ENCODE measurements at regions not wholly inside any gene's neighbourhood (a gene's known extent, or its start where the extent isn't known, plus 50 kb on each side); places are given as distances from the start of the nearest gene placed in this dataset.
"Not testable (repeated sequence)": the region's sequence is repeated elsewhere in the genome, so short reads cannot be mapped to it uniquely, and the experiment has no call there.

DNA sequence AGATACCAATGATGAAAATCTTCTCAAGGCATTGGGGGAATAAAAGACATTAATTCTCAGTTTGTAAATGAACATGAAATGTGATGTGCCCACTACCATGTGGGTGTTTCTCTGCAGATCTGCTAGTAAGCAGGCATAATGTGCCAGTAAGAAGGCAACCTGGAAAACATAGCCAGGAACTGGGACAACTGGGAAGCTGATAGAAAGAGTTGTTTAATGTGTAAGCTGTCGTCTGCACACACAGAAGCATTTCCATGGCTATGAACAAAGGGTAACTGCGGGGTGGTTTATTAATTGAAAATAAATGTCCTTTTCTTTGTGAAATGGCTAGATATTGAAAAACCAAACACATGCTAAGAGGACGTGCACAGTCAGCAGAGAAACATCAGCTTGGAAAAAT, 52.0 kb downstream of the ZC3H11B start:
- DNase-seq, result no peak
- CTCF ChIA-PET, result no interaction called here
- POLR2A ChIA-PET, result no interaction called here
- no peak overlapping the region for H3K27ac Mint-ChIP-seq
- H3K4me3 Mint-ChIP-seq, result no peak overlapping the region
- H3K27me3 Mint-ChIP-seq, result no peaks in the 10 kb centered on the region
- no peaks in the 10 kb centered on the region for H3K36me3 Mint-ChIP-seq
- no peaks in the 10 kb centered on the region for H3K9me3 Mint-ChIP-seq
- no peaks in the 10 kb centered on the region for H3K4me1 Mint-ChIP-seq (ENCODE audit: low read depth)
- intact Hi-C loops (cut with micrococcal nuclease), result loop anchor here (10.0 kb wide), 1 partner anchor 1216 kb away; the partner anchor contains the start of gene TGFB2

DNA sequence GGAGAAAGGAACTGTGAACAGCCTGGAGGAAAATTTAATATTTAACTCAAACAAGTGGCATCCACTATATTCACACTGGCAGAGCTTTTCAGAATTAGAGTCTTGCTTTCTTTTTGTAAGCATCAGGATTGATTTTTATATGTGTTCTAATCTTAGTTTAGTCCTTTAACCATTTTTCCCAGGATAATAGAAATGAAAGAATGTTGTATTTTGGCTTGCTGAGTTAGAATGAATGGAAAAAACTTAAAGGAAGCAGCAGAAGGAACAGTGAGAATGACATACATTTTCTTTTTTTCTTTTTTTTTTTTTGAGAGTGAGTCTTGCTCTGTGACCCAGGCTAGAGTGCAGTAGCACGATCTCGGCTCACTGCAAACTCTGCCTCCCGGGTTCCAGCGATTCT, 53.0 kb downstream of the ZC3H11B start:
- CTCF ChIA-PET, result no interaction called here
- DNase-seq, result no peak
- Mint-ChIP-seq H3K4me3 (no peak overlapping the region), H3K9me3 (no peaks in the 10 kb centered on the region), H3K4me1 (ENCODE audit: low read depth) (no peaks in the 10 kb centered on the region), H3K27ac (no peak overlapping the region), H3K36me3 (no peaks in the 10 kb centered on the region), H3K27me3 (no peaks in the 10 kb centered on the region)
- intact Hi-C loops (cut with micrococcal nuclease), result loop anchor here (10.0 kb wide), 1 partner anchor 1215 kb away; the partner anchor contains the start of gene TGFB2
- POLR2A ChIA-PET, result no interaction called here

DNA sequence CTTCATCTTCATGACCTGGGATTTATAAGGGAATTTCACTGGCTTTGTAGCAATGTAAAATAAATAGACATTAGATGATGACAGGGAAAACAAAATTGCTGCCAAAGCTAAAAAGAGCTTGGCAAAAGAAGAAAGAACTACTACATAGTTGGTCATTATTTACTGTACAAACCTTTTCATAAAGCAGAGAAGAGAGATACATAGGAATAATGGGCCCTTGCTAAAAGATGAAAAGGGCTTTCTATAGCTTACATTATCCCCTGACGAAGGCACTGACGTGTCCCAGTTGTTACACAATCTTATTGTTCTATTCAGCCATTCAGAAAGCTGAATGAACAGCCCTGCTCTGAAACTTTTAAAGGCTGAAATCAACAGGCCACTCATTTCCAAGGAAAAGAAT, 57.1 kb downstream of the ZC3H11B start:
- CTCF ChIA-PET, result no interaction called here
- Mint-ChIP-seq H3K4me1 (ENCODE audit: low read depth) (no peaks in the 10 kb centered on the region), H3K36me3 (no peaks in the 10 kb centered on the region), H3K4me3 (no peak overlapping the region), H3K27me3 (no peaks in the 10 kb centered on the region), H3K27ac (no peak overlapping the region), H3K9me3 (no peaks in the 10 kb centered on the region)
- intact Hi-C loops (cut with micrococcal nuclease), result no loop called here
- POLR2A ChIA-PET, result no interaction called here
- no peak for DNase-seq

DNA sequence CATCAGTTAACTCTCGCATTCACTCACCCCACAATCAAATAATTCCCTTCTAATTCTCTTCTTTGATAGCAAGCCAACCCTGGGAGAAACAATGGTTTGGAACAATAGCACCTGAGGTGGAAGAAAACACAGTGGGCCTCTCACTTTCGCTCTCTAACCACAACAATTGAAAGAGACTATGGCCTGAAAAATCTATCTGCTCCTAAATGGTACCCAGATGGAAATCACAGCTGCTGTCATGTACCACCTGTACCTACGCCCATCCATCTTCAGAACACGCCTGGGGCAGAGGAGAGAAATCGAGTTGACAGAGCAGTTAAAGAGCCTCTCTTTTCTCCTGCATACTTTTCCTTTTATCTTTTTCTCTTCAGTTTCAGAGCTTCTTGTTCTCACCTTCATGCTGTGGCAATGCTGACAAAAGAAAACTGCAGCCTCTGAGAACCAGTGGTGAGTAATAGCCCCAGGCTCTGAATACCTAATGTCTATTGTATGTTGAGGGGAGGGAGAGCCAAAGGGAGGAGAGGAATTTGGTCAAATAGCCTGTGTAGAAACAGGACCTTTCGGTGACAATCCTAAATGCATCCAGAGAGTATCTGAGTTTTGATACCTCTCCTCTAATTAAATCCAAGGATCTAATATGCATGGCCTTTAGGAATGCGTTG, 57.7 kb downstream of the ZC3H11B start:
- Mint-ChIP-seq H3K36me3 (no peaks in the 10 kb centered on the region), H3K27me3 (no peaks in the 10 kb centered on the region), H3K4me1 (ENCODE audit: low read depth) (no peaks in the 10 kb centered on the region), H3K4me3 (no peak overlapping the region), H3K9me3 (no peaks in the 10 kb centered on the region), H3K27ac (no peak overlapping the region)
- CTCF ChIA-PET, result no interaction called here
- intact Hi-C loops (cut with micrococcal nuclease), result no loop called here
- no peak for DNase-seq
- POLR2A ChIA-PET, result no interaction called here

DNA sequence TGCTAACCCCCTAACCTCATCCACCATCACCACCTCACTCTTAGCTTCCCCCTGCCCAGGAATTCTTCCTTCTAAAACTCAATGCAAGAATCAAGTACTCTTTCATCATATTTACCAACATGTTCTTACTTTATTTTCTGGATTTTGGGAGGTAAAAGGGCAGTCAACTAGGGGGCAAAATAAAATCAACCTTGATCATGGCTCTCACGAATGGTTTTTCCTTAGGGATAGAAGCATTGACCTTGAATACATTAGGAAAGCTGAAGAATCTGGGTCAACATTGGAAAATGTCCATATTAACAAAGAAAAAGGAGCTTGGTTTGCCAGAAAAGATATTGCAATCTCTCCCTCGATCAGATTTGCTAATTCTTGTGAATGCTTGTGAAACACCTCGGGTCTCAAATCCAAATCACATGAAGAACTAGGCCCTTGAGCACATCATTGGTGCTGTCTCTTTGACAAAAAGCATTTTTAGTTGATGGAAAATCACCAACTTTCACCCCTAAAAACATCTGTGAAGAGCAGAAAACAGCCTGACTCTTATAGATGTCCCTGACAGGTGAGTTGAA, 58.9 kb downstream of the ZC3H11B start:
- CTCF ChIA-PET, result no interaction called here
- H3K27ac Mint-ChIP-seq, result no peak overlapping the region
- no peaks in the 10 kb centered on the region for H3K4me1 Mint-ChIP-seq (ENCODE audit: low read depth)
- intact Hi-C loops (cut with micrococcal nuclease), result no loop called here
- no peaks in the 10 kb centered on the region for H3K9me3 Mint-ChIP-seq
- no peaks in the 10 kb centered on the region for H3K36me3 Mint-ChIP-seq
- no peak for DNase-seq
- POLR2A ChIA-PET, result no interaction called here
- H3K4me3 Mint-ChIP-seq, result no peak overlapping the region
- no peaks in the 10 kb centered on the region for H3K27me3 Mint-ChIP-seq

DNA sequence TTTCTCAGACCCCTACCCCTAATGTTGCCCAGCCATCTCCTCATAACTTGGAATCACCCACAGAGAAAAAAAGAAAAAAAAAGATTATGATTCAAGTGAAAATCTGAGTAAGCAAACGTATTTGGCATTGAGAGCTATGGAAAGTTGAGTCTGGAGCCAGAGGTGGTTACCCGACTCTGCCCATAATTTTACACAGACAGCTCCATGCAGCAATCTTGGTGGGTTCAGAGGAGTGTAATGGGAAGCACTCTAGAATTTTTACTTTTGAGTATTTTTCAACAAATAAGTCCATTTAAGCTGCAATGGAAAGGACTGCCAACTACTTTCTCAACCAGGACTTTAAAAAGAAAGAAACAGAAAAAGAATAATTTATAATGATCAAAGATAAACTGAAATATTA, 62.7 kb downstream of the ZC3H11B start:
- Mint-ChIP-seq H3K36me3 (no peaks in the 10 kb centered on the region), H3K4me1 (ENCODE audit: low read depth) (no peaks in the 10 kb centered on the region), H3K27ac (no peak overlapping the region), H3K4me3 (no peak overlapping the region), H3K27me3 (no peaks in the 10 kb centered on the region), H3K9me3 (no peaks in the 10 kb centered on the region)
- ChIA-PET CTCF (interaction anchor here (0.6 kb wide), 1 partner anchor 24 kb away, joined by 3 read pairs; no protein-coding TSS in a partner anchor), POLR2A (no interaction called here)
- intact Hi-C loops (cut with micrococcal nuclease), result no loop called here
- DNase-seq, result no peak

DNA sequence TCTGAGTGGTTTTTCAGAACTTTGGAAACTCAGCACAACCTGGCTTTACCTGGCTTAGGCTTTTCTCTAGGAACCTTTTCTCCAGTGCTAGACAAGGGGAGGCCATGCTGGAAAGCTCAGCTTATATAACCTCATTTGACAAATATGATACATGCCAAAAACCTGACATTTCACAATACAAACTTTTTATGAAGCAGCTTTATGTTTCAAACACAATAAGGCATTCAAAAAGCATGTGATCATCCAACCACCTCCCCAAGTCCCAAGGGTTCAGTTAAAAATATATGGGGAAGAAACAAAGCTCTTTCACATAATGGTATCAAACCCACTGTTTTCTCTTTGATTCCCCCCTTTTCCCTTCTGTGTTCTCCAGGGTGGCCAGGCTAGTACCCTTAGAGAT, 63.7 kb downstream of the ZC3H11B start:
- intact Hi-C loops (cut with micrococcal nuclease), result no loop called here
- ChIA-PET CTCF (no interaction called here), POLR2A (no interaction called here)
- Mint-ChIP-seq H3K4me3 (no peak overlapping the region), H3K36me3 (no peaks in the 10 kb centered on the region), H3K9me3 (no peaks in the 10 kb centered on the region), H3K27me3 (no peaks in the 10 kb centered on the region), H3K27ac (no peak overlapping the region), H3K4me1 (ENCODE audit: low read depth) (no peaks in the 10 kb centered on the region)
- DNase-seq, result no peak

DNA sequence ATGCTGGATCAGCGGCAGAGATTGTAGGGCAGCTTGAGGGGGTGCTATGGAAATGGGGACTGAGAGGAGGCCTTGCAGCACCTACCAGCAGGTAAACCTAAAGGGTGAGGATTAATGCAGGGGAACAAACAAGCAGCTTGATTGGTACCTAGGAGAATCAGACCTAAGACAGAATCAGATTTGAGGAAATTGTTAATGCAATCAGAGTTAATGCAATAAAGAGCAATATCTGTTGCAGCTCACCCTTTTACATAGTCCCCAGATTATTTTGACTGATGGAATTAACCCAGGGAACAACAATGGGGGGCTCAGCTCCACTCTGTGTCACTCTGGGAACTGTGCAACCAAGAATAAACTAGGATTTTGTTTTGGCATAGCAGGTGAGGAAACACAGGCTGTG, 64.5 kb downstream of the ZC3H11B start:
- Mint-ChIP-seq H3K27me3 (no peaks in the 10 kb centered on the region), H3K27ac (no peak overlapping the region), H3K4me3 (no peak overlapping the region), H3K9me3 (no peaks in the 10 kb centered on the region), H3K4me1 (ENCODE audit: low read depth) (no peaks in the 10 kb centered on the region), H3K36me3 (no peaks in the 10 kb centered on the region)
- intact Hi-C loops (cut with micrococcal nuclease), result no loop called here
- CTCF ChIA-PET, result no interaction called here
- DNase-seq, result no peak
- POLR2A ChIA-PET, result no interaction called here

DNA sequence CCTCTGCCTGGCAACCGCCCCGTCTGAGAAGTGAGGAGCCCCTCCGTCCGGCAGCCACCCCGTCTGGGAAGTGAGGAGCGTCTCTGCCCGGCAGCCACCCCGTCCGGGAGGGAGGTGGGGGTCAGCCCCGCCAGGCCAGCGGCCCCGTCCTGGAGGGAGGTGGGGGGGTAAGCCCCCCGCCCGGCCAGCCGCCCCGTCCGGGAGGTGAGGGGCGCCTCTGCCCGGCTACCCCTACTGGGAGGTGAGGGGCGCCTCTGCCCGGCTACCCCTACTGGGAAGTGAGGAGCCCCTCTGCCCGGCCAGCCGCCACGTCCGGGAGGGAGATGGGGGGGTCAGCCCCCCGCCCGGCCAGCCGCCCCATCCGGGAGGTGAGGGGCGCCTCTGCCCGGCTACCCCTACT, 67.1 kb downstream of the ZC3H11B start:
- H3K4me1 Mint-ChIP-seq (ENCODE audit: low read depth); H3K9me3 Mint-ChIP-seq; CTCF ChIA-PET; H3K4me3 Mint-ChIP-seq; DNase-seq; H3K27ac Mint-ChIP-seq; POLR2A ChIA-PET; H3K27me3 Mint-ChIP-seq; H3K36me3 Mint-ChIP-seq; intact Hi-C loops (cut with micrococcal nuclease): not testable (repeated sequence)

DNA sequence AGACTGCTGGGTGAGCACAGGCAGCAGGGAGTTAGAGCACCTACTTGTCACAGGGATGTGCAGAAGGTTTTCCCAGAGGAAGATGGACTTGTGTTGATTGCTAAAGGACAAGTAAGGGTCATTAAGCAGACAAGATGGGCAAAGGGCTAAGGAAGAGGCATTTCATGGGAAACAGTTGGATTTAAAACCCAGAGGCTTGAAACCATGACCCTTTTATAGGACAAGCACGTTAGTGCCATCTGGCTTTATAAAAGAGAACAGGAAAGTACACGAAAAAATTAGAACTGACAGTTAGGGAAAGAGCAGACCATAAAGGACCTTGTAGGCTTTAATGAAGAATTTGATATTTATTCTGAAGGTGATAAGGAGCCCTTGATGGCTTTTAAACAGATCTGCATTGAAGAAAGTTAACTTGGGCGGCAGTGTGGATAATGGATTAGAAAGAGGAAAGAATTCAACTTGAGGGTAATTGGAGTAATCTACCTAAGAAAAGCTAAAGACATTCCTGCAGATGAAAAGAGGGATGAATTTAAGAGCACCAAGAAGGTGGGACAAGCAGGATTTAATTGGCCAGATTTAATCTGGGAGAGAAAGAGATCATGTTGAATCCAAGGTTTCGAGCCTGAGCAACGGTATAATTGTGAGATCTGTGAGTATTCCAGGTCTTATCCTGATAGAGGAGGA, 68.6 kb downstream of the ZC3H11B start:
- H3K4me1 Mint-ChIP-seq (ENCODE audit: low read depth), result no peaks in the 10 kb centered on the region
- H3K27me3 Mint-ChIP-seq, result no peaks in the 10 kb centered on the region
- H3K27ac Mint-ChIP-seq, result no peak overlapping the region
- ChIA-PET POLR2A (no interaction called here), CTCF (no interaction called here)
- DNase-seq, result no peak
- no peak overlapping the region for H3K4me3 Mint-ChIP-seq
- H3K9me3 Mint-ChIP-seq, result no peaks in the 10 kb centered on the region
- H3K36me3 Mint-ChIP-seq, result no peaks in the 10 kb centered on the region
- intact Hi-C loops (cut with micrococcal nuclease), result no loop called here

DNA sequence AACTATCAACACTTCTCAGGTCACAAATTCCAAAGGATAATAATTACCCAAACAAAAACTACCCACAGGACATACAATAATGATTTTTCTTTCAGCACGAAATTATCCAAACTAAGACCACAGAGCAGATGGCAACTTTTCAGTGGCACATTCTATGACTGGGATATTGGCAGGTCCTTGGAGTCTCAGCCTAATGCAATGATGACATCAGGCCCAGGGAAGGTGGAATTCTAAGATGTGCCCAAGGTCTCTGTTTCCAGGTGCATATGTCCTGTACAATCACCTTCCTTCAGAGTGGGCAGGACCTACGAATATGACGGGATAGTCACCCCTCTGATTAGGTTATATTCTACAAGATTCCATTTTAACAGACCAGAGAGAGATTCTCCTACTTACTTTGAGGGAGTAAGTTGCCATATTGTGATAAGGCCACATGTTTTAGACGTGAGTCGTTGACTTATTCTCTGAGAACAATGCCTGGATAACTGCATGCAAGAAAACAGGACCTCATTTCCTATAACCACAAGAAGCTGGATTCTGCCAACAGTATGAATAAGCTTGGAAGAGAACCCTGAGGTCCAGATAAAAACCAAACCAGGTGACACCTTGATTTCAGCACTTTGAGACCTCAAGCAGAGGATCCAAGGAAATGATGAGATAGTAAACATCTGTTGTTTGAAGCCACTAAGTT, 69.9 kb downstream of the ZC3H11B start:
- Mint-ChIP-seq H3K36me3 (no peaks in the 10 kb centered on the region), H3K9me3 (no peaks in the 10 kb centered on the region), H3K27me3 (no peaks in the 10 kb centered on the region), H3K4me1 (ENCODE audit: low read depth) (no peaks in the 10 kb centered on the region), H3K4me3 (no peak overlapping the region), H3K27ac (no peak overlapping the region)
- POLR2A ChIA-PET, result no interaction called here
- CTCF ChIA-PET, result no interaction called here
- intact Hi-C loops (cut with micrococcal nuclease), result no loop called here
- DNase-seq, result no peak

DNA sequence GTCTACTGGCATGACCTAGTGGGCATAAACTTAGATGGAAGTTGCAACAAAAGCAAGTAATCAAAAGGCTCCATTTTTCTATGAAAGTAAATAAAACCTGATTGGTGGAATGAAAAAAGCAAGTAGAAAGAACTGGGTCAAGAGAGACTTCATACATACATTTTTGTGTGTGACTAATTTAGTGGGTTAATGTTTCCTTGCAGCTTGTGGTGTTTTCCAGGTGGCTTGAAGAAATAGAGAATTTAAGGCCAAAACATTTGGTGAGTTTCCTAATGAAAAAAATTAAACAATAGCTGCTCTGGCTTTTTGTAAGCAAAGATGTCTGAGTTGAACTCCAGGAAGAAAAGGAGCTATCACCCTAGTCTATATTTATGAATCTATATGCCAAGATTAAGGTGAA, 71.0 kb downstream of the ZC3H11B start:
- no peaks in the 10 kb centered on the region for H3K36me3 Mint-ChIP-seq
- no peak for DNase-seq
- intact Hi-C loops (cut with micrococcal nuclease), result no loop called here
- no peaks in the 10 kb centered on the region for H3K27me3 Mint-ChIP-seq
- ChIA-PET POLR2A (no interaction called here), CTCF (no interaction called here)
- no peak overlapping the region for H3K27ac Mint-ChIP-seq
- H3K9me3 Mint-ChIP-seq, result no peaks in the 10 kb centered on the region
- H3K4me1 Mint-ChIP-seq (ENCODE audit: low read depth), result no peaks in the 10 kb centered on the region
- no peak overlapping the region for H3K4me3 Mint-ChIP-seq
